ENCODE measurements at regions not wholly inside any gene's neighbourhood (a gene's known extent, or its start where the extent isn't known, plus 50 kb on each side); places are given as distances from the start of the nearest gene placed in this dataset.

GRCh38 chr2:215529271-215529670, 93.4 kb upstream of the FN1 start:
- TF ChIP-seq, protein P1, sequence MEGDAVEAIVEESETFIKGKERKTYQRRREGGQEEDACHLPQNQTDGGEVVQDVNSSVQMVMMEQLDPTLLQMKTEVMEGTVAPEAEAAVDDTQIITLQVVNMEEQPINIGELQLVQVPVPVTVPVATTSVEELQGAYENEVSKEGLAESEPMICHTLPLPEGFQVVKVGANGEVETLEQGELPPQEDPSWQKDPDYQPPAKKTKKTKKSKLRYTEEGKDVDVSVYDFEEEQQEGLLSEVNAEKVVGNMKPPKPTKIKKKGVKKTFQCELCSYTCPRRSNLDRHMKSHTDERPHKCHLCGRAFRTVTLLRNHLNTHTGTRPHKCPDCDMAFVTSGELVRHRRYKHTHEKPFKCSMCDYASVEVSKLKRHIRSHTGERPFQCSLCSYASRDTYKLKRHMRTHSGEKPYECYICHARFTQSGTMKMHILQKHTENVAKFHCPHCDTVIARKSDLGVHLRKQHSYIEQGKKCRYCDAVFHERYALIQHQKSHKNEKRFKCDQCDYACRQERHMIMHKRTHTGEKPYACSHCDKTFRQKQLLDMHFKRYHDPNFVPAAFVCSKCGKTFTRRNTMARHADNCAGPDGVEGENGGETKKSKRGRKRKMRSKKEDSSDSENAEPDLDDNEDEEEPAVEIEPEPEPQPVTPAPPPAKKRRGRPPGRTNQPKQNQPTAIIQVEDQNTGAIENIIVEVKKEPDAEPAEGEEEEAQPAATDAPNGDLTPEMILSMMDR (IDR thresholded peaks at IDR 0.05) = no peak
- no peak for TF ChIP-seq POLR2A (IDR thresholded peaks at IDR 0.05)

Measured in right lobe of liver (tissue), 4 donors.